HL-60 (cell line): ENCODE measurements at regions not wholly inside any gene's neighbourhood (a gene's known extent, or its start where the extent isn't known, plus 50 kb on each side); places are given as distances from the start of the nearest gene placed in this dataset.

ENCODE experiments used
- DNase-seq, 2 experiments: peaks; one replicate each; pipeline ENCODE4 v3.0.0-alpha.2; 2010 to 2020; ENCODE audit warnings: low read depth in 1 of 2, low spot score in 1 of 2
- H3K27ac ChIP-seq: fragments of 250-450 bp; sonication (Bioruptor Pico); replicated peaks from 2 replicates; pipeline ENCODE4 v1.5.1; 2020; ENCODE audit warnings: mild to moderate bottlenecking, moderate library complexity
- H3K27me3 ChIP-seq: fragments of 250-450 bp; sonication (Bioruptor Pico); 2 replicates; pipeline ENCODE4 v1.5.1; 2021; ENCODE audit warnings: mild to moderate bottlenecking, moderate library complexity; ENCODE audit not compliant: insufficient read depth, poor library complexity, severe bottlenecking
- H3K4me3 ChIP-seq: replicated peaks from 2 replicates; pipeline ENCODE4 v1.5.1; 2011; ENCODE audit warnings: mild to moderate bottlenecking, control low read depth, low read length; ENCODE audit not compliant: insufficient read depth
- CTCF ChIP-seq: IDR thresholded peaks from one replicate; pipeline ENCODE4 v1.5.1; 2011; ENCODE audit warnings: low read length, control low read depth, inconsistent platforms; ENCODE audit not compliant: insufficient read depth
- GABPA ChIP-seq: IDR thresholded peaks from 2 replicates; pipeline ENCODE4 v1.6.1; 2012; ENCODE audit warnings: low read depth
- POLR2AphosphoS5 ChIP-seq: IDR thresholded peaks from 2 replicates; pipeline ENCODE4 v1.6.1; 2012; ENCODE audit warnings: low read depth
- REST ChIP-seq: IDR thresholded peaks from 2 replicates; pipeline ENCODE4 v1.6.1; 2012; ENCODE audit warnings: low read depth; ENCODE audit not compliant: insufficient replicate concordance
- SPI1 ChIP-seq: IDR thresholded peaks from 2 replicates; pipeline ENCODE4 v1.6.1; 2012; ENCODE audit warnings: low read depth, mild to moderate bottlenecking, borderline replicate concordance

- no peak overlapping the region for H3K27ac ChIP-seq
- H3K27me3 ChIP-seq, result no peaks in the 10 kb centered on the region
- no peak overlapping the region for H3K4me3 ChIP-seq
- DNase-seq, result no peak
- TF ChIP-seq REST, result no peak
- TF ChIP-seq POLR2AphosphoS5, result no peak
- no peak for TF ChIP-seq SPI1
- TF ChIP-seq CTCF, result no peak
- TF ChIP-seq GABPA, result no peak
Observed at GRCh38 chr7:101764221-101764620, 53.2 kb upstream of the CUX1 start.

GRCh38 chr7:101767544-101767943, 49.9 kb upstream of the CUX1 start:
- H3K27me3 ChIP-seq, result no peaks in the 10 kb centered on the region
- H3K4me3 ChIP-seq, result no peak overlapping the region
- no peak for DNase-seq
- H3K27ac ChIP-seq, result no peak overlapping the region
- TF ChIP-seq GABPA, result no peak
- TF ChIP-seq SPI1, result no peak
- TF ChIP-seq POLR2AphosphoS5, result no peak
- no peak for TF ChIP-seq REST
- no peak for TF ChIP-seq CTCF
